Jurkat, Clone E6-1 (cell line): ENCODE measurements at regions not wholly inside any gene's neighbourhood (a gene's known extent, or its start where the extent isn't known, plus 50 kb on each side); places are given as distances from the start of the nearest gene placed in this dataset.
A peak's percentile ranks its signal among the peaks of the same experiment; 100 is the strongest.
"Not testable (repeated sequence)": the region's sequence is repeated elsewhere in the genome, so short reads cannot be mapped to it uniquely, and the experiment has no call there.

Experiments
- DNase-seq: peaks from one replicate; pipeline ENCODE4 v3.0.0-alpha.2; 2011; ENCODE audit warnings: low read depth, low spot score
- H3K4me3 ChIP-seq: 2 replicates; pipeline ENCODE4 v1.5.1; 2011; ENCODE audit warnings: mild to moderate bottlenecking, low read length, control low read depth, moderate library complexity

DNA sequence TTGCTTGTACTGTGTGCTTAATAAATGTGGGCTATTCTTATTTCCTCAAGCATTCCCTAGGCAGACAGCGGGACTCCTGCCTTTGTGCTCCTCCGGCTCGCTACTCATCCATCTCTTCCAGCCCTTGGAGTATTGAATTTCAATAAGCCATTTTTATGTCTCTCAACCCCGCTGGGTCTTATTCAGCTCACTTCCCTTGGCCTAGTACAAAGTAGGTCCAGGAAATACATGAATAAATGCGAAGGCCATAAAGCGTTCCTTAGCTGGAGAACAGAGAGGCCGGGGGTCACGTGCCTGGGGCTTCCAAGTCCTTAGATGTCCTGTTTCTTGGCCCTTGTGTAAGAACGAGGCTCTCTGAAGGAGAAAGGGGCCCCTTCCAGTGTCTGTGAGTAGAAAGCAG lies 236.7 kb upstream of the ASIC2 start:
- DNase-seq = no peak
- no peak overlapping the region for H3K4me3 ChIP-seq

DNA sequence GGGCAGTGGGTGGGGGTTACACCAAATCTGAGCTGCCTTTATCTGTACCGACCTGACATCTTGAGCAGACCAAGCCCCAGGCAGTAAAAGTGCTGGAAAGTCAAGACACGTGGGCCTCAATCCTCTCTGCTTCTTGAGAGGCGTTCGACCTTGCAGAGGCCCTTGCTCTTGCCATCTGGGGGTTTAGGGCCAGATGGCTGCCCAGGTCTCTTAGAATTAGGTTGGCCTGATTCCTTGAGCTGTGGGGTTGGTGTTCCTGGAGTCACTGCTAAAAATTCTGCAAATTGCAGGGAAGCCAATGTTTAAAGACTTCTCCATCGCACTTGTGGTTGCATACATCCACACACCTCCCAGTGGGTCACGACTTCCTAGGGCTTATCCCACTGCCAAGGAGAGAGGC lies 238.2 kb upstream of the ASIC2 start:
- no peak for DNase-seq
- no peak overlapping the region for H3K4me3 ChIP-seq

DNA sequence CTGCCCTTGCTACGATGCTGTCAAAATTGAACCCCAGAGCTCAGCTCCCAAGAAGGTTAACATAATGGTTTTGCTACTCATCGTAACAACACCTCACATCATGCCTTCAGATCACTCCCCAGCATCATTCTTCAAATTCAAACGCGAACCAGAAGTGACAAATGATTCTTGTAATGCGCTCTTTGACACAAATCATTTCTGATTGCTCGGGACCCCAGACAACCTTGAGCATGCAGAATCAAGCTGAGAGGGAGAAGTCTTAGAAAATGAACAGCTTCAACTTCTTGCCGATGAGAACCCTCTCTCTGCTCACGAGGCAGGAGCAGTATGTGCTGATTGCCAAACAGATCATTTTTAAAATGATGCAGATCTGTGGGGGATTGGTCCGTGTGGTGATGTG lies 241.0 kb upstream of the ASIC2 start:
- no peak for DNase-seq

DNA sequence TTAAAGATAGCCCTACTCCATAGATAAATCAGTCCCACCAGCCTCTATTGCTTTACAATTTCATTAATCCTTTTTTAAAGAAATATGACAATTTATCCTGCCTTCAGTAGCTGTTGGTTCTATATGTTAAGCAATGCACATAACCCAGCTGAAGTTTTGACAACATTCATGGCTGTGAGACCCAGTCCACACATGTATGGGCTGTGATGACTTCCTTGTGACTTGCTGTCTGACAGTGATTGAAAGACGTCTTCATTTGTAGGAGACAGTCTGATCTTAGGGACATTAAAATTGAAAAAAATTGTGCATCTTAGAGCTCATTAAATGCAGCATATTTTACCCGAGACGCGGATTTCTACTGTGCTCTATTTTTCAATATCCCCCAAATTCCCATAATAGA lies 252.0 kb upstream of the ASIC2 start:
- DNase-seq = no peak

More for the DNA sequence above, 241.0 kb upstream of the ASIC2 start:
- H3K4me3 ChIP-seq = no peak overlapping the region

DNA sequence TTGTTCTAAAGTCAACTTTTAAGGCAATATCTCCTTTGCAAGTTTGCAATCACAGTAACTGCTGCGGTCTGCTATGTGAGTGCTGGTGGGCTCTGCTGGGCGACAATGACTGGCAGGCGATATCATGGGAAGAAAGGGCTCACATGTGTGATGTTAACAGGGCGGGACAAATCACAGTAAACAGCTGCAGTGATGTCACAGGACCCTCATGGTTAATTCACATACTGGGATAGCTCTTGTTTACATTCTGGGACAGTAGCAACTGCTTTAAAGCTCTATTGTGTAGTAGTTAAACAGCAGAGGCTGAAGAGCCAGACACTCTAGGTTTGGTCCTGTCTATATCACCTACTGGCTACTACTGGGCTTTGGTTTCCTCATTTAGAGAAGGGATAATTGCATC lies 257.2 kb upstream of the ASIC2 start:
- no peak overlapping the region for H3K4me3 ChIP-seq
- DNase-seq = no peak

More for the DNA sequence above, 252.0 kb upstream of the ASIC2 start:
- H3K4me3 ChIP-seq = no peak overlapping the region

DNA sequence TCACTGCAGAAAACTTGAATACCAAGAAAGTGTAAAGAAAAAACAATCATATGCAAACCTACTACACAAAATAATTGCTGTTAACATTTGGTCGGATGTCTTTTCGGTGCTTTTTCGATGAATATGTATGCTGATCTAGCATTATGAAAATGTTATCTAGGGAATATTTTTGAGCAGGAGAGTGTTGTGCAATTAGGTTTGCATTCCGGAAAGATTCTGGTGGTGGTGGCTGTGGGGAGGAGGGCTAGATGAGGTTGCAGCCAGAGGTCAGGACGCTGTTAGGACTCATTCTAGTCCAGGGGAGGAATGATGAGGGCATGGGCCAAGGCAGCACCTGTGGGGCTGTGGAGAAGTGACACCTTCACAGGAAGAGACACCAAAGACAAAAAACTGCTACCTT lies 258.0 kb upstream of the ASIC2 start:
- no peak overlapping the region for H3K4me3 ChIP-seq
- no peak for DNase-seq

DNA sequence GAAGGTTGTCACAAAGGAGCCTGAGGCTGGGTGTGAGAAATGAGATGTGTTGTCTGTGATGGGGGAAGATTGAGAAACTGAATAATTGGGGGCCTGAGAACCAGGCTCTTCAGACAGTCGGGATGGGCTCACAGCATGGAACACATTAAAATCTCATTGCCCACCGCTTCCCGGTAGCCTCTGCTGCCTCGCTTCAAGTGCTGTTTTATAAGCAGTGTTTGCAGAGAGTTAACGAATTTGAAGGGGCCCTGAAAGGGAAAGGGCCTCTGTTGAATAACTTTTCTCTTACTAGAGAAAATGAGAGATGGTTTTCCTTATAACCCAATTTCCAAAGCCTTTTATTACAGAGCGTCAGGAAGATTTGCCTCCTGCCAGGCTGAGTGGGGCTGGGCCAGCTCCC lies 258.8 kb upstream of the ASIC2 start:
- no peak for DNase-seq
- no peak overlapping the region for H3K4me3 ChIP-seq

DNA sequence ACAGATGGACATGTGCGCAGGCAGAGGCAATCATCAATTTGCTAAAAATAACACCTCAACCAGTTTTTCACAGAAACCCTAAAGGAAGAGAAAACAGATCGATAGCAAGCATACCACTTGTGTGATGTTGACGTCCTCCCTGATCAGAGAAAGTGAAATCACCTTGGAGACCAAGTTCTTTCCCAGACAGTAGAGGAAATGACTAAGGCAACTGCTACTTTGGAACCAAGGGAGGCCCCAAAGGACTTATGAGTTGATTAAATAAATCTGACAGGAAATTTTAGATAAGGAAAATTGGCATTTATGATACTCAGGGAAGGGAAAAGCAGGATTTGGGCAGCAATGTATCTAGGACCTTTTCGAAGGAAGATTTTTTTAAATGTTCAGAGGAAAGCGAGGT lies 267.1 kb upstream of the ASIC2 start:
- no peak overlapping the region for H3K4me3 ChIP-seq
- DNase-seq = peak; percentile 38

DNA sequence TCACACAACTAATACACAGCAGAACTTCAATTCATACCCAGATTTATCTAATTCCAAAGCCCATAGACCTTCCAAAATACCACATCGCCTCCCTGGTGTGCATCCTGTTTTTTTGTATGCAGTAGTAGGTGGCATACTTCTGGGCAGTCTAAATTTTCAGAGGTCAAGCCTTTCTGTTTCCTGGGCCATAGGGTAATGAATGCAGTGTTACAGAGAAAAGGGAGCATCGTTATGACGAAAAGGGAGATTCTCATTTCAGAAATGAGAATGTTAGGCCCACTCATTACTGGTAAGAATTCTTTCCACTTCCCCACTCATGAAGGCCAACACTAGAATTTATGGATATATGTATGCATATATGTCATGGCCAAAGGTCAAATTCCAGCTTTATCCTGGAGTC lies 267.8 kb upstream of the ASIC2 start:
- no peak for DNase-seq
- H3K4me3 ChIP-seq = no peak overlapping the region

DNA sequence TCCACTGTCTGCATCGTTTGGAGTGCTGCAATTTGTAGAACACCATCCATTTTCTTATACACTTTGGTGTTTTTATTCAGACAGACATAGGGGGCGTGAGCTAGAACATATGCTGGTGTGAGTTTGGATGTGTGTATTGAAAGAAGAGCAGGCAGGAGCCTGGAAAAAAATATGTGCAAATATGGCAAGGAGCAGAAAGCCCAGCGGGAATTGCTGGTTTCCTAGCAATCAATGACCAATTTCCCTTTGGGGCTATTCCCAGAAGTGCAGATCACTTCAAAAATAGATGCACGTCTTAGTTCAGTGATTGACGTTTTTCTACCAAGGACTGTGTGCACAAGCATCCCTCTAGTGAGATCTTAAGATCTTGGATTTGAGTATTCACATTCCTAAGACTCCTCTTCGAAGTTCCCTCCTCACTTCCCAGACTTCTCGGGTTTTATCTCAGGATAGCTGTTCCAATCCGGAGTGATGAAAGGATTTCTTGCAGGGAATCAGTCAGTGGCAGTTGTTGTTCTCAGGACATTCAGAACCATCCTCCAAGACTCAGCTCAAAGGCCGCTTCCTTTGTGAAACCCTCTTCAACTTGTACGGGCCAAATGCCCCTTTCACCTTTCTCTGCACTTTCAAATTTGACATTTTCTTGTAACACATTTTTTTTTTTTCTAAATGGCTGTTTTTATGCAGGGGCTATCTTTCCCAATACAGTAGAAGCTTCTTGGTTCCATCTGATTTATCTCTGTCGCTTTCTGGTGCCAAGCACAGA lies 268.7 kb upstream of the ASIC2 start:
- DNase-seq = no peak
- no peak overlapping the region for H3K4me3 ChIP-seq

DNA sequence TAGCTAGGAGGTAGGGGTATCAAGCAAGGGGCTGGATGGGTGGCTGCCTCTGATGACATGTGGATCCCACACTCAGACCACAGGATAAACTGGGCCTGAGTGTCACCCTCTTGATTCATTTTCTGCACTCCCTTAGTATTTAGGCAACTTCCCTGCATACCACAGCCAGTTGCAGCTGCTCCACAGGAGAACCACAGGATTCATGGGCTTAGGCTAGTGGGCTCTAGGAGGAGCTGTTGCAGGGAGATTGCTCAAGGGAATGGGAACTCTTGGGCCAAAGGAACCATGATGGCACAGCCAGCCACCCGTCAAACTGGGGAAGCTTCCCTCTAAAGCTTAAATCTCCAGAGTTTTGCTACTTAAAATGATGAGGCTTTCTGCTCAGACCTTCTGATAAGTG lies 269.7 kb upstream of the ASIC2 start:
- no peak overlapping the region for H3K4me3 ChIP-seq
- no peak for DNase-seq

DNA sequence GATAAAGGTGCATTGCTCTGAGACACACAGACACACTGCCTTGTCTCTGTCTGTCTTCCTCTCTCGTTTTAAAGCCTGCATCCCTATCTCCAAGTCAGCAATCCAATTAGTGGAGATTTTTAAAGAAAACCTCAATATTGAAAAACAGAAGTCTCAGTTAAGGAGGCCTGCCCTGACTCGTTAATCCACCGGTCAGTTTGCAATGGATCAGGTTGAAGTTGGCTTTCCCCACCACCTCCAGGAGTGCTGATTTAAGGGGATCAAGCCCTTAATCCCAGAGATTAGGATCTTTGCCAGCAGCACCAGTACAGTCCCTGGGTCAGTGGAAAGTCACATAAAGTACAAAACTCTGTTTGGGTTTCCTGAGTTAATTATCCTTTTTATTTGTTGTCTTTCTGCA lies 271.1 kb upstream of the ASIC2 start:
- no peak for DNase-seq

DNA sequence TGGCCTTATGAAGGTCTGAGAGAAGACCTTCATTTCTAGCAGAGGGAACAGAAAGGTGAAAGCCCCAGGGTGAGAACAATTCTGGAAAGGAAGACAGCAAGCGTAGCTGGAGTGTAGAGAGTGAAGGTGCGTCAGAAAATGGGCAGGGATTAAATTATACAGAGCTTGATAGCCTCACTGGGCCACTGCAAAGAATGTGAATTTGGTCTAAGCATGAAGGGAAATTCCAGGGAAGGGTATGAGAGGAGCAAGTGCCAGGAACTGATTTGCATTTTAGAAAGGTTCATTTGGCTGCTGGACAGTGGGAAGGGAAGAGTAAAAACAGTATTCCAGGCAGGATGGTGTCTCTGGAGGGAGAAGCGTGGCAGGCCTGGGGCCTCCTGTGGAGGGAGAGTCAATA lies 274.1 kb upstream of the ASIC2 start:
- H3K4me3 ChIP-seq = no peak overlapping the region
- no peak for DNase-seq

More for the DNA sequence above, 271.1 kb upstream of the ASIC2 start:
- H3K4me3 ChIP-seq = no peak overlapping the region

DNA sequence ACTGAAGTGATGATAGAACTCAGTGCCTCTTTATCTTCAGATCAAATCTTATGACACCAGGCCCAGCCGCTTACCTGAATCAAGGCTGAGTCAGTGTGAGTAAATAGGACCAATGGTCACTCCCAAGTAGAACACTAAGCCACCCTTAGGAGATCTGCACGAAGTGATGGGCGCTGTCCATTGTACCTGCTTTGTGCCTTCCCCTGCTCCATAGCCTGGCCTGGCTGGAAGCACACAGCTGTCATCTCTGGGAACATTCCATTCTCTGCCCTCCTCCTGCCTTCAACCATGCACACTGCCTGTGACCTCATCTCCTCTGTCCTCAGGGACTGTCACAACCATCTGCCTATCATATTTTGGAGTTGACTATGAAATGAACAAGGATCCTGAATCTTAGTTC lies 279.5 kb upstream of the ASIC2 start:
- H3K4me3 ChIP-seq = no peak overlapping the region
- DNase-seq = no peak

DNA sequence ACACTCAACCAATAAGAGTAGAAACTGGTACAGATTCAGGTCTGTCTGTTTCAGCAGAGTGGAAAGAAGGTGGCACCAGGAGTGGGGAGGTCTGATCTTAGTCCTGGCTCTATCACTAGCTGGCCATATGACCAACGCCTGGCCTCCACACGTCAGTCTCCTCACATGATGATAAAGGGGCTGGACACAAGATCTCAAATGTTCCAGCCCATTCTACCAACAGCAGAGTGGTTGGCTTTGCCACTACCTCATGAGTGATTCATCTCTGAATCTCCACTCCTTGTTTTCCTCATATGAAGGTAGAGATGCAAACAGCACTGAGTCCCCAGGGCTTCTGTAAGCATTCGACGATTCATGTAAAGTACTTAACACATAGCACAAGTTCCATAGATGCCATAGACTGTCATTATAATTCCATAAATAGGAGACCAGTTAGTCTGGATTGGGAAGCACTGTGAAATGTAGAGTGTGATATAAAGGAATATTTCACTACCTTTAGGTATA lies 281.9 kb upstream of the ASIC2 start:
- no peak for DNase-seq
- no peak overlapping the region for H3K4me3 ChIP-seq

DNA sequence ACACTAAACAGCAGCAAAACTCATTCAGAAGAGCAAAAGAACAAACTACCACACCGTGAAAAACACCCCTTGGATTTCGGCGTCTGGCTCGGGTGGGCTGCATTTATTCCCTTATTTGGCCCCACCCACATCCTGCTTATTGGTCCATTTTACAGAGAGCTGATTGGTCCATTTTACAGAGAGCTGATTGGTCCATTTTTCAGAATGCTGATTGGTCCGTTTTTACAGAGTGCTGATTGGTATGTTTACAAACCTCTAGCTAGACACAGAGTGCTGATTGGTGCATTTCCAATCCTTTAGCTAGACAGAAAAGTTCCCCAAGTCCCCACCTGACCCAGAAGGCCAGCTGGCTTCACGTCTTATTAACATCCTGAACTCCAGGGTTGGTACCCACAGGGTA lies 286.6 kb upstream of the ASIC2 start:
- not testable (repeated sequence) for DNase-seq, H3K4me3 ChIP-seq

DNA sequence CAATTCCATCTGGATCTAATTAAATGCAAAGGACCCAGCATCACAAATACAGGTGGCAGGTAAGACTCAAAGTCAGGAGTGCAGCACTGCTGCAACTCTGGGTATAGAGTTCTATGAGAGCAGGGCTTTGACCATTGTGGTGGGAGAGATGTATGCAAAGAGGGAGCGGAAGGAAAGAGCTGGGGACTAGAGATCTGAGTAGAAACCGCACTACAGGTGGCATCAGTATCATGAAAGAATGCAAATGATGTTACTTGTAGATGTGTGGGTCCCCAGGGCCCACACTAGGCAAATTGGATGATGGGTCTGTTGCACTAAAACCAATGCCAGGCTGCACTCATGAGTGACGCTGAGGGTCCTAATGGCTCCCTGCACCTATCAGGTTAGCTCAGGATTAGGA lies 287.1 kb upstream of the ASIC2 start:
- no peak overlapping the region for H3K4me3 ChIP-seq
- DNase-seq = no peak

DNA sequence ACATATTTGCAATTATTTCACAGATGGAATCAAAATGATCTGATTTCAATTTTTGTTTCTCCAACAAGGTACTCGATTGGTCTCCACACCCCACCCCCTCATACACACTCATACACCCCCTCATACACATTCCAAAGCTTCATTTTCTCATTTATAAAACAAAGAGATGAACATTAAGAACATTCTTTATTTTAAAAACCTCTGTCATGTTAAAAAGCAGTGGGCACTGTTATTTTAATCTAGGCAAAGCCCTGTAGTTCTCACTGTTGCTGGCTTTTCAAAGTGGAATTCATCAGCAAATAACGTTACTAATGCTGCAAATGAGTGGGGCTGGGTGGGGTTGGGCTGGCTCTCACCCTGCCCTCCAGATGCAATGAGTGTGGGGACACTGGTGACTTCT lies 289.6 kb upstream of the ASIC2 start:
- DNase-seq = no peak
- no peak overlapping the region for H3K4me3 ChIP-seq

DNA sequence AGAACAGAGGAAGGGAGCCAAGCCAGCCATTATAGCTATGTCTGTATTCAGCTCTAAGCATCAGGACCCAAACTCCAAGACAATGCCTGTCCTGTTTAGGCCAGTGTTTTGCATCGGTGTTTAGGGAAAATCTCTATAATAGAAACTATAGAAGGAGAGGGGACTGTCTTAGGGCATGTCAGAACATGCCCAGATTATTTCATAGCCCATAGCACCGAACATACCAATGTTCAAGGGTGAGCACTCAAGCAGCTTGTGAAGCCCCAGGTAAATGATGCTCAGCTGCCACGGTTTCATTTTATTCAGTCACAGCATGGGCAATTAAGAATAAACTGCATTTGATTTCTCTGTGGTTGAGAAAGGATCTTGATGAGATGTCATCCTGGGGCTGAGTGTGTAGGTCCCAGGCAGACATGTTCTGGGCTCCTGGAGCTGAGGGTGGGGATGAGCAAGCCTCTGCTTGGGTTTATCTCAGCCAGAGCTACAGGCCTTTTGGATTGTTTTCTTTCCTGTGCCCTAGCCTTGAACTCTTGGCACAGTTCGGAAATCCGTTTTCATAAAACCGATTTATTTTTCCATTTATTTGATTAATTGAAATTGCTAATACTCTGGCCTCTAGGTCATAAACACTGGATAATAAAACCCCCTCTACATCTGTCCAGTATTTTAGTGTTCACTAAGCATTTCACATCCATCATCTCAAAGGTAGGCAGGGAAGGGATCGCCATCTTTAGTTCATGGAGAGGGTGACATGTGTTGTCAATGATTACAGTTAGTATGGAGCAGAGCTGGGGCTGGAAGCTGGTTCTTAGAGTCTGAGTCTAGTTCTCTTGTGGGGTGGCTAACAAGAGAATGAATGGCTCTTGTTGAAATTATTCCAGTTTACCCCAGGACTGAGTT lies 290.7 kb upstream of the ASIC2 start:
- no peak overlapping the region for H3K4me3 ChIP-seq
- DNase-seq = no peak

DNA sequence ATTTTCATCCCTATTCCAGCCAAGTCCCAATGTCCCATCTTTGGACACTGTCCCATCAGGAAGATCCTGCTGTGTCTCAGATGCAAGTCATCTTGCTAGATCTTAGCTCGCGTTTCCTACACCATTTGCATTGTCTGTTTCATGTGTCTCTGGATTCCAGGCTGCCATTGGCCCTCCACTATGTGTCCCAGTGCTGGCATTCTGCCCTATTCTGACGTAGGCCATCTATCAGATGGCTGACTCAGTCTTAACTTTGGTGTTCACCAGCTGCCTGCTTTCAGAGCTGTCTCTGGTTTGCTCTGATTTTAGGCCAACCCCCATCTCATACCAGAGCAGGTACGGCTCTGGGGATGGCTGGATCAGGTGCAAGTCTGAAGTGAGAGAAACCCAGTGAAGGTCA lies 300.9 kb upstream of the ASIC2 start:
- no peak overlapping the region for H3K4me3 ChIP-seq
- no peak for DNase-seq
